Upper lobe of right lung (tissue), 1 donor: ENCODE measurements at regions not wholly inside any gene's neighbourhood (a gene's known extent, or its start where the extent isn't known, plus 50 kb on each side); places are given as distances from the start of the nearest gene placed in this dataset.

Experiments used
- ATAC-seq: fragments of 200-7000 bp; cut with Tn5 transposase; one replicate; pipeline ENCODE4 v1.9.1; 2020; ENCODE audit warnings: mild to moderate bottlenecking, moderate library complexity
- DNase-seq: peaks from one replicate; pipeline ENCODE4 v3.0.0-alpha.2; 2020
- H3K27ac ChIP-seq: fragments of 200-600 bp; one replicate; pipeline ENCODE4 v1.8.0; 2022
- H3K27me3 ChIP-seq: fragments of 200-600 bp; one replicate; pipeline ENCODE4 v1.8.0; 2022; ENCODE audit warnings: mild to moderate bottlenecking
- H3K36me3 ChIP-seq: fragments of 200-600 bp; one replicate; pipeline ENCODE4 v1.8.0; 2022
- H3K4me1 ChIP-seq: fragments of 200-600 bp; one replicate; pipeline ENCODE4 v1.8.0; 2022
- H3K4me3 ChIP-seq: fragments of 200-600 bp; one replicate; pipeline ENCODE4 v1.8.0; 2022; ENCODE audit warnings: mild to moderate bottlenecking
- H3K9me3 ChIP-seq: fragments of 200-600 bp; one replicate; pipeline ENCODE4 v1.8.0; 2022
- CTCF ChIP-seq: fragments of 200-600 bp; IDR thresholded peaks from one replicate; pipeline ENCODE4 v1.8.0; 2022; ENCODE audit warnings: antibody characterized with exemption
- intact Hi-C: fragments of 100-400 bp; cut with DNase I; formaldehyde crosslinking; loops from one replicate; pipeline ENCODE4 v1.11.0; 2022
- donor health status: DM: no; HTN: yes; CAD: no; lungs with severe emphysema.

GRCh38 chr13:84831666-84832657 lies 949.7 kb upstream of the SLITRK1 start:
- ATAC-seq (peak; percentile 35), DNase-seq (no peak)
- Histone ChIP-seq H3K36me3 (no peaks in the 10 kb centered on the region), H3K4me1 (no peaks in the 10 kb centered on the region), H3K9me3 (no peaks in the 10 kb centered on the region), H3K27ac (no peak overlapping the region), H3K4me3 (no peak overlapping the region), H3K27me3 (no peaks in the 10 kb centered on the region)
- no peak for TF ChIP-seq CTCF
- intact Hi-C loops = no loop called here

- ATAC-seq = no peak
- no peak for TF ChIP-seq CTCF
- intact Hi-C loops = no loop called here
- Histone ChIP-seq H3K36me3 (no peaks in the 10 kb centered on the region), H3K27me3 (no peaks in the 10 kb centered on the region), H3K4me1 (no peaks in the 10 kb centered on the region), H3K4me3 (no peak overlapping the region), H3K27ac (no peak overlapping the region), H3K9me3 (no peaks in the 10 kb centered on the region)
- DNase-seq = no peak
These were observed 941.3 kb upstream of the SLITRK1 start for GRCh38 chr13:84823528-84823927.

GRCh38 chr13:84821261-84821660 lies 939.0 kb upstream of the SLITRK1 start:
- H3K27ac ChIP-seq = no peak overlapping the region
- H3K36me3 ChIP-seq = no peaks in the 10 kb centered on the region
- no peaks in the 10 kb centered on the region for H3K27me3 ChIP-seq
- no peak for TF ChIP-seq CTCF
- no peaks in the 10 kb centered on the region for H3K4me1 ChIP-seq
- no peak overlapping the region for H3K4me3 ChIP-seq
- ATAC-seq (no peak), DNase-seq (no peak)
- intact Hi-C loops = no loop called here
- no peaks in the 10 kb centered on the region for H3K9me3 ChIP-seq

GRCh38 chr13:84816567-84817105 lies 934.4 kb upstream of the SLITRK1 start:
- Histone ChIP-seq H3K4me3 (no peak overlapping the region), H3K4me1 (no peaks in the 10 kb centered on the region), H3K27ac (no peak overlapping the region), H3K27me3 (no peaks in the 10 kb centered on the region), H3K9me3 (no peaks in the 10 kb centered on the region), H3K36me3 (no peaks in the 10 kb centered on the region)
- no peak for ATAC-seq
- intact Hi-C loops = no loop called here
- no peak for TF ChIP-seq CTCF
- DNase-seq = no peak

GRCh38 chr13:84812789-84813188 lies 930.5 kb upstream of the SLITRK1 start:
- no peak for DNase-seq
- Histone ChIP-seq H3K9me3 (no peaks in the 10 kb centered on the region), H3K27ac (no peak overlapping the region), H3K36me3 (no peaks in the 10 kb centered on the region), H3K27me3 (no peaks in the 10 kb centered on the region), H3K4me1 (no peaks in the 10 kb centered on the region), H3K4me3 (no peak overlapping the region)
- TF ChIP-seq CTCF = no peak
- no peak for ATAC-seq
- intact Hi-C loops = no loop called here
